ENCODE measurements at regions not wholly inside any gene's neighbourhood (a gene's known extent, or its start where the extent isn't known, plus 50 kb on each side); places are given as distances from the start of the nearest gene placed in this dataset.

DNA sequence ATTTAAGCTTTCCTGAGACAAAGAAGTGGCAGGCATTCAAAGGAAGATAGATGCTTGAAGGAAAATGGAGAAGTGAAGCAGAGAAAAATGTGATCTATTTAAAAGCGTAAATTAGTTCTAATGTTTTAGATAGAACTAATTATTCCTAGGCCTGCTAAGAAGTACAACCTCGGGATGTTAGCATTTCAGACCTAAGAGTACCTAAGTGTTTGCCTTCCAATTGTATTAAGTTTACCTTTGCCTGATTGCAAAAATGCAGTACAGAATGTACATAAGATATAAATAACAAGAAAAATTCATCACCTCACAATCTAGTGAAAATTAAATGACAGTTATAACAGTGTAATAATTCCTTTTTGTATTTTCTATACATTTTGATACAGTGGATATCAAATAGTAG lies 71.1 kb upstream of the HNMT start:
- TF ChIP-seq CTCF (IDR thresholded peaks at IDR 0.05; ENCODE audit: low read depth, low read length) (no peak), POLR2A (IDR thresholded peaks at IDR 0.05; ENCODE audit: extremely low read depth, insufficient read length) (no peak)
